Adrenal gland (tissue), 5 donors: ENCODE measurements at regions not wholly inside any gene's neighbourhood (a gene's known extent, or its start where the extent isn't known, plus 50 kb on each side); places are given as distances from the start of the nearest gene placed in this dataset.

Experiments used
- CTCF ChIP-seq, 6 experiments: fragments of 450-650 bp in 4 of 6; fragments of 200-600 bp in 2 of 6; sonication (generic) in 1 of 6; IDR thresholded peaks; 1 replicate in 5 of 6; 2 replicates in 1 of 6; pipeline versions ENCODE4 v1.5.1 to v1.8.0; 2016 to 2021; ENCODE audit warnings: antibody characterized with exemption in 6 of 6, mild to moderate bottlenecking in 2 of 6, moderate library complexity in 1 of 6
- POLR2A ChIP-seq, 2 donors: fragments of 450-650 bp; IDR thresholded peaks; one replicate each; pipeline ENCODE4 v1.6.1; 2017; ENCODE audit warnings: antibody characterized with exemption in 2 of 2, mild to moderate bottlenecking in 2 of 2, moderate library complexity in 1 of 2
- donor health status: DM: no; HTN: no; CAD: no.

GRCh38 chr2:126187668-126188067 is 468.3 kb upstream of the GYPC start:
- TF ChIP-seq CTCF (IDR thresholded peaks at IDR 0.05) (no peak), POLR2A (IDR thresholded peaks at IDR 0.05) (no peak)
